Stimulated activated naive B cell treated with anti-CD40 and anti-IgM and Interleukin-4, amounts not matched to agents 10 μg/mL and 1 μg/mL and 100 μg/mL, for 72 hours (primary cell): ENCODE measurements at regions not wholly inside any gene's neighbourhood (a gene's known extent, or its start where the extent isn't known, plus 50 kb on each side); places are given as distances from the start of the nearest gene placed in this dataset.

ENCODE experiments used
- ATAC-seq, 2 donors: fragments of 150-1000 bp; cut with Tn5 transposase; replicated peaks; 2 replicates each; pipeline ENCODE4 v1.10.0; 2021; ENCODE audit warnings: moderate library complexity in 1 of 2
- DNase-seq: peaks from one replicate; pipeline ENCODE4 v3.0.0; 2021
- H3K27ac Mint-ChIP-seq: one replicate; pipeline ENCODE4 v1.8.0; 2022; ENCODE audit warnings: mild to moderate bottlenecking, mixed read lengths
- H3K27me3 Mint-ChIP-seq, 2 donors: one replicate each; pipeline ENCODE4 v1.8.0; 2022; ENCODE audit warnings: mixed read lengths in 2 of 2
- H3K36me3 Mint-ChIP-seq, 2 donors: one replicate each; pipeline ENCODE4 v1.8.0; 2022; ENCODE audit warnings: mixed read lengths in 2 of 2, mild to moderate bottlenecking in 1 of 2
- H3K4me1 Mint-ChIP-seq, 2 donors: one replicate each; pipeline ENCODE4 v1.8.0; 2022; ENCODE audit warnings: mixed read lengths in 2 of 2, mild to moderate bottlenecking in 1 of 2
- H3K4me3 Mint-ChIP-seq, 2 donors: one replicate each; pipeline ENCODE4 v1.8.0; 2022; ENCODE audit warnings: mild to moderate bottlenecking in 2 of 2, mixed read lengths in 2 of 2, moderate library complexity in 1 of 2
- H3K9me3 Mint-ChIP-seq, 2 donors: one replicate each; pipeline ENCODE4 v1.8.0; 2022; ENCODE audit warnings: mixed read lengths in 2 of 2, mild to moderate bottlenecking in 1 of 2

DNA sequence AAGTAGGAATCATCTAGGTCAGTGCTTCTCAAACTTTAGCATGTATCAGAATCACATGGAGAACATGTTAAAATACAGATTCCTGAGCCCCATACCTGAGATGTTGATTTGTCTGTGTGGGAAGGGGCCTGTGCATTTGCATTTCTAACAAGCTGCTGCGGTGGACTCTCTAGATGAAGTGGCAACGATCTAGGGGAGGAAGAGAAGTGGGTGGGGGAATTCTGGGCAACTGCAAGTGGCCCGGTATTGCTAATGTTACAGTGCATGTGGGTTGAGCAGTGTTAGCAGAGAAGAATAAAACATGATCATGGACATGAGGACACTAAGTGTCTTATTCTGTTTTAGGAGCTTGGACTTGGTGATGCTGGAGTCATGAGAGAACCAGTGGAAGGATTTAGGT, 329.0 kb downstream of the OLFM4 start:
- H3K4me3 Mint-ChIP-seq: no peak overlapping the region
- no peaks in the 10 kb centered on the region for H3K27me3 Mint-ChIP-seq
- H3K27ac Mint-ChIP-seq: no peak overlapping the region
- no peaks in the 10 kb centered on the region for H3K4me1 Mint-ChIP-seq
- no peak for ATAC-seq
- H3K36me3 Mint-ChIP-seq: no peaks in the 10 kb centered on the region
- no peak for DNase-seq
- H3K9me3 Mint-ChIP-seq: peaks cover 0 to 5% of the 10 kb centered on the region in 2 donors

- Mint-ChIP-seq H3K27ac (no peak overlapping the region), H3K4me3 (no peak overlapping the region), H3K27me3 (no peaks in the 10 kb centered on the region), H3K36me3 (no peaks in the 10 kb centered on the region), H3K9me3 (no peaks in the 10 kb centered on the region), H3K4me1 (no peaks in the 10 kb centered on the region)
- ATAC-seq: no peak
- DNase-seq: no peak
Measured at GRCh38 chr13:53368948-53369347, 340.3 kb downstream of the OLFM4 start.

DNA sequence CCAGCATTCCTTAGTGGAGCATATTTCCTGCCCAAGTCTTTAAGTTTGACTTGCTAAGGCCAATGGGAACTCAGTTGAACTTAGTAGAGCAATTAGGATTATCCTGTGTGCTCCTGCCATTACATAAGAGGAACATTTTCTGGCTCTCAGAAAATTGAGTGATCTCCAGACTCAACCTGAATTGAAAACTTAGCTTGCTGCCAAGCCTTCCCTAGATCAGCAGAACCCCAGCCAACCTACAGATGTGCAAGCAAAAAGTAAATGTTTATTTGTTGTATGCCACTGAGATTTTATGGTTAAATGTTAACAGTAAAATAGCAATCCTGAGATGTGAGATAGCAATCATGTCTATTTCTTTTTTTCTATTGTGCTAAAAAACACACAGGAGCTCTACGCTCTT, 350.9 kb downstream of the OLFM4 start:
- ATAC-seq (no peak), DNase-seq (no peak)
- Mint-ChIP-seq H3K4me3 (no peak overlapping the region), H3K4me1 (no peaks in the 10 kb centered on the region), H3K36me3 (no peaks in the 10 kb centered on the region), H3K27ac (no peak overlapping the region), H3K27me3 (no peaks in the 10 kb centered on the region), H3K9me3 (peaks cover 0 to 5% of the 10 kb centered on the region in 2 donors)

GRCh38 chr13:53382008-53382407, 353.4 kb downstream of the OLFM4 start:
- no peaks in the 10 kb centered on the region for H3K36me3 Mint-ChIP-seq
- no peaks in the 10 kb centered on the region for H3K27me3 Mint-ChIP-seq
- H3K27ac Mint-ChIP-seq: no peak overlapping the region
- H3K9me3 Mint-ChIP-seq: peaks cover 0 to 7% of the 10 kb centered on the region in 2 donors
- no peak overlapping the region for H3K4me3 Mint-ChIP-seq
- ATAC-seq (no peak), DNase-seq (no peak)
- no peaks in the 10 kb centered on the region for H3K4me1 Mint-ChIP-seq

DNA sequence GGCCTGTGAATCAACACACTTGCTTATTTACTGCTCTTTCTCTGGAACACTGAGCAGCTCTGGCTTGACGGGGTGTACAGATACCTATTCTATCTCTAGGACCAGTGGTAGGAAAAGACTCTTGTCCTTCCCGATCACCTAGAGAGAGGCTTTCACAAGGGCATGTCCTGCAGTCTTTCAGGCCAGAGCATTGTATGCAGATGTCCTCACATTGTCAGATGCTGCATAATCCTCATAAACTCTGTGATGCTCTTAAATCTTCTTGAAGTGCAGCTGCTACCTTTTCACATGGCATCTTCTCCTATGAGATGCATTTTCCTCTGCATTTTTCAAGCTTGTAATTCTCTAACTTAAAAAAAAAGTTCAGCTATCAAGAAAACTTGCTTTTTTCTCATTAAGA, 369.4 kb downstream of the OLFM4 start:
- Mint-ChIP-seq H3K9me3 (peaks cover 0 to 2% of the 10 kb centered on the region in 2 donors), H3K4me3 (no peak overlapping the region), H3K27ac (no peak overlapping the region), H3K36me3 (no peaks in the 10 kb centered on the region), H3K4me1 (no peaks in the 10 kb centered on the region), H3K27me3 (no peaks in the 10 kb centered on the region)
- DNase-seq (no peak), ATAC-seq (no peak)

DNA sequence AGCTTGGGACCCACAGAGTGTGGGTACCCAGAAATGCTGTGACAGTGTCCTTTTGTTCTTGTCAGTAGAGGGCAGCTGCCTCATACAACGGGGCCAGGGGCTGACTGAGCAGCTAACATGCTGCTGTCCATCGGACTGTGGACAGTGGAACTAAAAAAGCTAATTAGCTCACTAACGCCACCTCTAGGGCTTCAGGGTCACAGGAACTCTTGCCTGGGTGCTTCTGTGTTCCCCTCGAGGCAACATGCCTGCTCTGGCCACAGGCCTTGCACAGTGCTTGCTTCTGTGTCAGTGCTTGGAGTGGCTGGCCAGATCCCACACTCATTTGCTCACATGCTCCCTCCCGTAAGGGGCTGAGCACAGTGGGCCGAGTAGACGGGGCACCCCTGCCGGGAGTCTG, 377.0 kb downstream of the OLFM4 start:
- no peak overlapping the region for H3K27ac Mint-ChIP-seq
- no peak for ATAC-seq

DNA sequence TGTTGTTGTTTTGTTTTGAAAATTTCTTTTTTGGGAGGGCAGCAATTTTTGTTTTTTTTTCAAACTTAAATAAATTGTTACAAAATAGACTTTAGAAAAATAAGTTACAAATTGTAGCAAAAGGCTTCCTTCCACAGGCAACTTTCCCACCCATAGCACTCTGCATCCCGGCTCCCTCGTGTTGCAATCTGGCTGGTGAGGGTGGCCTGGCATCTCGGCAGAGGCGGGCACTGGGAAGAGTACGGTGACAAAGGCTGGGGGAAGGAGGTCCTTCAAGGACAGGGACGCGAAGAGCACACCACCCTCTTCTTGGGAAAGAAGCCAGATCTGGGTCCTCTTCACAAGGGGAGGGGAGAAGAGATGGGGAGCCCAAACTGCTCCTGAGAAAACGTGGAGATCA, 379.7 kb downstream of the OLFM4 start:
- ATAC-seq (no peak), DNase-seq (no peak)
- H3K9me3 Mint-ChIP-seq: peaks cover 7 to 8% of the 10 kb centered on the region in 2 donors
- no peaks in the 10 kb centered on the region for H3K36me3 Mint-ChIP-seq
- H3K27ac Mint-ChIP-seq: no peak overlapping the region
- H3K27me3 Mint-ChIP-seq: no peaks in the 10 kb centered on the region
- H3K4me3 Mint-ChIP-seq: no peak overlapping the region
- H3K4me1 Mint-ChIP-seq: no peaks in the 10 kb centered on the region

More for the DNA sequence above, 377.0 kb downstream of the OLFM4 start:
- no peaks in the 10 kb centered on the region for H3K36me3 Mint-ChIP-seq
- no peaks in the 10 kb centered on the region for H3K27me3 Mint-ChIP-seq
- H3K9me3 Mint-ChIP-seq: peaks cover 3 to 8% of the 10 kb centered on the region in 2 donors
- no peaks in the 10 kb centered on the region for H3K4me1 Mint-ChIP-seq
- no peak for DNase-seq
- no peak overlapping the region for H3K4me3 Mint-ChIP-seq

DNA sequence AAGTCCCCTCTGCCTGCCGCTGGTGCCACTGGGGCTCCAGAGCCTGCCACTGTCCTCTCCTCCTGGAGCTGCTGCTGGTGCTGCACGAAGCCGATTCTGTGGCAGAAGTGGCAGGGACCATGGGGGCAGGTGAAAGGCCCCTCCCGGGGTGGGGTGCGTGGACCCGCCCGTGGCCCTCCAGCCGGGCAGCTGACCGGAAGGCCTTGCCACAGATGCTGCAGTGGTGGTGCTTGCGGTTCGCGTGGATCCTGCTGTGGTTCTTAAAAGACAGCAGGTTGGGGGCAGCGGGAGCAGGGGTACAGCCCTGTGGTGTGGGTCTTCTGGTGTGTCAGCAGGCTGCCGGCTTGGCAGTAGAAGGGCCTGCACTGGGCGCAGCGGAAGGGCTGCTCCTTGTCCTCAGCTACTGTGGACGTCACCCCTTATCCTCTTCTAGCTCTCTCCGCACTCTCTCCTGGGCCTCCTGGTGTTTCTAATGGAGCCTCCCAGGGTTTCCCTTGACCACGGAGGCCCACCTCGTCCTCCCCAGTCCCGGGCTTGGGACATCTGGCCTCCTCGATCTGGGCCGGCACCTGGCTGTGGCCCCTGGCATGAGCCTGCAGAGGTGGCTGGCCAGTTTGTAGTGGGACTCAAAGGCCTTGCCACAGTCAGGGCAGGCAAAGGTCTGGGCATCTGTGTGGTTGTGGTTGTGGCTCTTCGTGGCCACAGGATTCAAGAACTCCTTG, 380.4 kb downstream of the OLFM4 start:
- no peaks in the 10 kb centered on the region for H3K36me3 Mint-ChIP-seq
- DNase-seq: no peak
- no peaks in the 10 kb centered on the region for H3K27me3 Mint-ChIP-seq
- H3K9me3 Mint-ChIP-seq: peaks cover 4 to 8% of the 10 kb centered on the region in 2 donors
- H3K27ac Mint-ChIP-seq: no peak overlapping the region
- H3K4me1 Mint-ChIP-seq: no peaks in the 10 kb centered on the region
- H3K4me3 Mint-ChIP-seq: no peak overlapping the region
- ATAC-seq: no peak

DNA sequence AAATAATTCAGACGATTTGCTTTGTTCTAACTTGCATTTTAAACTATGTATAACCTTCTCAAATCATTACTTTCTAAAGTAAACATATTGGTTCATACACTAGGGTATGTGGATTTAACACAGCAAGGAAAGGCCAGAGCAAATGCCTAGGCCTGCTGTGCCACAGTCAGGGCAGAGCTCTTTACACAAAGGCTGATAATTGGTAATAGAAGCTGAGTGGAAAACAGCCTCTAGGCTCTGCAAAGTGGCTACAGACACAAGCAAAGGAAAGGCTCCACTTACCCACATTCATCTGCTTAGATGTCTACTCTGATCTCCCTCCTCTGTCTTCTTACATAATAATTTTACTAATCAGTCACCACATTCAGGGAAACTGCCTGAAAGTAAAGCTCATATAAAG, 382.9 kb downstream of the OLFM4 start:
- Mint-ChIP-seq H3K4me1 (no peaks in the 10 kb centered on the region), H3K27me3 (no peaks in the 10 kb centered on the region), H3K36me3 (no peaks in the 10 kb centered on the region), H3K27ac (no peak overlapping the region), H3K9me3 (peaks cover 4 to 5% of the 10 kb centered on the region in 2 donors), H3K4me3 (no peak overlapping the region)
- no peak for DNase-seq
- no peak for ATAC-seq

- no peak for DNase-seq
- H3K4me1 Mint-ChIP-seq: no peaks in the 10 kb centered on the region
- H3K36me3 Mint-ChIP-seq: no peaks in the 10 kb centered on the region
- ATAC-seq: no peak
- H3K27ac Mint-ChIP-seq: no peak overlapping the region
- H3K27me3 Mint-ChIP-seq: no peaks in the 10 kb centered on the region
- no peak overlapping the region for H3K4me3 Mint-ChIP-seq
- H3K9me3 Mint-ChIP-seq: peaks cover 5 to 9% of the 10 kb centered on the region in 2 donors
Measured at GRCh38 chr13:53415135-53415534, 386.5 kb downstream of the OLFM4 start.

- no peak overlapping the region for H3K27ac Mint-ChIP-seq
- ATAC-seq (no peak), DNase-seq (no peak)
- H3K27me3 Mint-ChIP-seq: no peaks in the 10 kb centered on the region
- H3K4me1 Mint-ChIP-seq: no peaks in the 10 kb centered on the region
- no peaks in the 10 kb centered on the region for H3K36me3 Mint-ChIP-seq
- H3K9me3 Mint-ChIP-seq: peaks cover 5 to 9% of the 10 kb centered on the region in 2 donors
- H3K4me3 Mint-ChIP-seq: no peak overlapping the region
Measured at GRCh38 chr13:53417601-53418000, 389.0 kb downstream of the OLFM4 start.

- Mint-ChIP-seq H3K27me3 (no peaks in the 10 kb centered on the region), H3K36me3 (no peaks in the 10 kb centered on the region), H3K9me3 (peaks cover 5 to 8% of the 10 kb centered on the region in 2 donors), H3K4me1 (no peaks in the 10 kb centered on the region), H3K27ac (no peak overlapping the region), H3K4me3 (no peak overlapping the region)
- ATAC-seq: no peak
- DNase-seq: no peak
Measured at GRCh38 chr13:53422415-53422814, 393.8 kb downstream of the OLFM4 start.

DNA sequence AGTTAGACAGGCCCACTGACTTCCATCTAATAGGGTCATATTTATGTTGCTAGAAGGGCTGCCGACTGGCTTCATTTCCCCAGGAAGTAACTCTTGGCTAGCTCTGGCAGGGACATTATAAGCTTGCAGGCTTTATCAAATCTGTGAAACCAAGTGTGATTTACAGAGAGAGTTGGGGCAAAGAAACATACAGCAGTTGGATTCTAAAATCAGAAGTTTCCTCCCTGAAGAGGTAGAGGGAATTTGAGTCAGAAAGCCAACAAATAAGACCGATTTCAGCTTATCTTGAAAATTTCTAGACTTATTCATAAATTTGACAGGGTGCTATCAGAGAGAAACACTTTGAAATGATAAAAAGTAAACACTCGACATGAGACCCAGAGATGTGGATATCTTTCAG, 407.8 kb downstream of the OLFM4 start:
- no peaks in the 10 kb centered on the region for H3K36me3 Mint-ChIP-seq
- no peak overlapping the region for H3K4me3 Mint-ChIP-seq
- H3K27me3 Mint-ChIP-seq: no peaks in the 10 kb centered on the region
- no peak for DNase-seq
- H3K9me3 Mint-ChIP-seq: peaks cover 0 to 4% of the 10 kb centered on the region in 2 donors
- no peaks in the 10 kb centered on the region for H3K4me1 Mint-ChIP-seq
- no peak for ATAC-seq
- no peak overlapping the region for H3K27ac Mint-ChIP-seq

GRCh38 chr13:53439439-53440225, 411.0 kb downstream of the OLFM4 start:
- Mint-ChIP-seq H3K4me1 (no peaks in the 10 kb centered on the region), H3K9me3 (peaks cover 0 to 2% of the 10 kb centered on the region in 2 donors), H3K4me3 (no peak overlapping the region), H3K27me3 (no peaks in the 10 kb centered on the region), H3K36me3 (no peaks in the 10 kb centered on the region), H3K27ac (no peak overlapping the region)
- DNase-seq (no peak), ATAC-seq (no peak)

GRCh38 chr13:53442979-53443378, 414.4 kb downstream of the OLFM4 start:
- Mint-ChIP-seq H3K4me1 (no peaks in the 10 kb centered on the region), H3K4me3 (no peak overlapping the region), H3K27ac (no peak overlapping the region), H3K9me3 (peaks cover 4% of the 10 kb centered on the region in 2 donors), H3K36me3 (no peaks in the 10 kb centered on the region), H3K27me3 (no peaks in the 10 kb centered on the region)
- DNase-seq: no peak
- no peak for ATAC-seq
